ENCODE measurements at regions not wholly inside any gene's neighbourhood (a gene's known extent, or its start where the extent isn't known, plus 50 kb on each side); places are given as distances from the start of the nearest gene placed in this dataset.

- peak; percentile 5 for DNase-seq (ENCODE audit: low read depth)
- no peak overlapping the region for H3K4me3 ChIP-seq (ENCODE audit: low read depth, low read length)
- TF ChIP-seq CTCF (IDR thresholded peaks at IDR 0.05; ENCODE audit: insufficient read depth, low read depth, low read length, missing control alignments): no peak
These were observed 766.8 kb upstream of the MAN1A1 start for GRCh38 chr6:120116343-120116742.

- no peak overlapping the region for H3K4me3 ChIP-seq (ENCODE audit: low read depth, low read length)
- no peak for DNase-seq (ENCODE audit: low read depth)
- TF ChIP-seq CTCF (IDR thresholded peaks at IDR 0.05; ENCODE audit: insufficient read depth, low read depth, low read length, missing control alignments): no peak
These were observed 763.4 kb upstream of the MAN1A1 start for GRCh38 chr6:120112980-120113379.

- DNase-seq (ENCODE audit: low read depth): no peak
- TF ChIP-seq CTCF (IDR thresholded peaks at IDR 0.05; ENCODE audit: insufficient read depth, low read depth, low read length, missing control alignments): no peak
These were observed 761.4 kb upstream of the MAN1A1 start for GRCh38 chr6:120111001-120111400.

GRCh38 chr6:120108061-120108795 lies 758.7 kb upstream of the MAN1A1 start:
- H3K4me3 ChIP-seq (ENCODE audit: low read depth, low read length): no peak overlapping the region
- no peak for TF ChIP-seq CTCF (IDR thresholded peaks at IDR 0.05; ENCODE audit: insufficient read depth, low read depth, low read length, missing control alignments)
- no peak for DNase-seq (ENCODE audit: low read depth)

More at GRCh38 chr6:120111001-120111400, 761.4 kb upstream of the MAN1A1 start:
- no peak overlapping the region for H3K4me3 ChIP-seq (ENCODE audit: low read depth, low read length)

- no peak for TF ChIP-seq CTCF (IDR thresholded peaks at IDR 0.05; ENCODE audit: insufficient read depth, low read depth, low read length, missing control alignments)
- H3K4me3 ChIP-seq (ENCODE audit: low read depth, low read length): no peak overlapping the region
- DNase-seq (ENCODE audit: low read depth): no peak
These were observed 754.1 kb upstream of the MAN1A1 start for GRCh38 chr6:120103618-120104017.

- no peak for TF ChIP-seq CTCF (IDR thresholded peaks at IDR 0.05; ENCODE audit: insufficient read depth, low read depth, low read length, missing control alignments)
- no peak overlapping the region for H3K4me3 ChIP-seq (ENCODE audit: low read depth, low read length)
- no peak for DNase-seq (ENCODE audit: low read depth)
These were observed 747.2 kb upstream of the MAN1A1 start for GRCh38 chr6:120096696-120097260.

Data from GM12865 (cell line).